K562 (cell line): ENCODE measurements at regions not wholly inside any gene's neighbourhood (a gene's known extent, or its start where the extent isn't known, plus 50 kb on each side); places are given as distances from the start of the nearest gene placed in this dataset.

Experiments used
- ATAC-seq: fragments of 200-7000 bp; cut with Tn5 transposase; 3 replicates; pipeline ENCODE4 v1.9.1; 2020; ENCODE audit warnings: moderate library complexity
- BruUV-seq: library from RNA; stranded (reverse); fragments of 400-500 nt; replicated peaks from 2 replicates; lab custom pipeline; 2021; lab: Mats Ljungman, UMichigan
- CTCF ChIA-PET: fragments of 300-600 bp; formaldehyde crosslinking; extraction: SDS; loops from one replicate; lab custom pipeline; 2021; ENCODE audit warnings: low intra/inter-chr PET ratio; lab: Yijun Ruan, JAX
- POLR2A ChIA-PET: fragments of 300-600, 350-650 bp; sonication (Branson Sonifier 250); formaldehyde crosslinking; extraction: SDS; loops from one replicate; lab custom pipeline; 2021; ENCODE audit warnings: antibody characterized with exemption, inconsistent platforms; lab: Yijun Ruan, JAX
- DNase-seq, 4 experiments: peaks; one replicate each; pipeline versions ENCODE4 v3.0.0 to v3.0.0-alpha.2; 2011 to 2018; ENCODE audit warnings: low spot score in 3 of 4, mixed read lengths in 3 of 4; ENCODE audit errors: extremely low read depth in 1 of 4
- FAIRE-seq: peaks from 2 replicates; lab custom pipeline; 2011; peaks lifted over from hg19 to GRCh38; lab: Jason Lieb, UNC
- H2AFZ ChIP-seq: 2 replicates; pipeline ENCODE4 v1.6.0; 2011; ENCODE audit warnings: low read depth, low read length, control low read depth, inconsistent platforms
- H3K27ac ChIP-seq: fragments of 200-600 bp; 3 replicates; pipeline ENCODE4 v1.8.0; 2011; ENCODE audit warnings: low read depth, mild to moderate bottlenecking, control low read depth, inconsistent platforms, low read length, moderate library complexity, mixed read lengths; ENCODE audit errors: extremely low read depth
- H3K27me3 ChIP-seq, 2 experiments: fragments of 300-600 bp in 1 of 2; 2 replicates in 1 of 2; 3 replicates in 1 of 2; pipeline versions ENCODE4 v1.6.0 to v1.8.0; 2011; ENCODE audit warnings: inconsistent platforms in 2 of 2, low read length in 2 of 2, mild to moderate bottlenecking in 1 of 2, mixed read lengths in 1 of 2, moderate library complexity in 1 of 2; ENCODE audit not compliant: control insufficient read depth in 2 of 2, insufficient read depth in 2 of 2
- H3K36me3 ChIP-seq: fragments of 300-600 bp; 3 replicates; pipeline ENCODE4 v1.8.0; 2011; ENCODE audit warnings: mild to moderate bottlenecking, low read length, inconsistent platforms; ENCODE audit not compliant: control insufficient read depth, insufficient read depth
- H3K4me1 ChIP-seq, 2 experiments: fragments of 200-600 bp in 1 of 2; replicated peaks in 1 of 2; 2 replicates in 1 of 2; 3 replicates in 1 of 2; pipeline versions ENCODE4 v1.5.1 to v1.8.0; 2011; ENCODE audit warnings: inconsistent platforms in 2 of 2, low read length in 2 of 2, mild to moderate bottlenecking in 1 of 2, mixed read lengths in 1 of 2, moderate library complexity in 1 of 2; ENCODE audit not compliant: control insufficient read depth in 2 of 2, insufficient read depth in 2 of 2
- H3K4me2 ChIP-seq: 2 replicates; pipeline ENCODE4 v1.6.1; 2011; ENCODE audit warnings: low read length, control low read depth, inconsistent platforms, mixed read lengths; ENCODE audit not compliant: insufficient read depth
- H3K4me3 ChIP-seq: fragments of 200-600 bp; sonication (generic), shearing (Covaris generic); 2 replicates; pipeline ENCODE4 v1.5.1; 2016; ENCODE audit warnings: control low read depth, inconsistent platforms
- H3K79me2 ChIP-seq: fragments of 200-600 bp; 3 replicates; pipeline ENCODE4 v1.8.0; 2011; ENCODE audit warnings: low read length, inconsistent platforms; ENCODE audit not compliant: control insufficient read depth, insufficient read depth
- H3K9ac ChIP-seq, 2 experiments: 2 replicates each; pipeline versions ENCODE4 v1.6.0 to v1.6.1; 2011; ENCODE audit warnings: low read depth in 2 of 2, low read length in 2 of 2, control low read depth in 1 of 2, inconsistent platforms in 1 of 2, mild to moderate bottlenecking in 1 of 2, mixed read lengths in 1 of 2; ENCODE audit not compliant: insufficient read depth in 1 of 2
- H3K9me1 ChIP-seq: one replicate; pipeline ENCODE4 v1.6.0; 2011; ENCODE audit warnings: inconsistent platforms, mild to moderate bottlenecking, low read length, moderate library complexity; ENCODE audit not compliant: control insufficient read depth, insufficient read depth
- H3K9me3 ChIP-seq: replicated peaks from 2 replicates; pipeline ENCODE4 v1.5.1; 2011; ENCODE audit warnings: low read depth, low read length, inconsistent platforms; ENCODE audit not compliant: control insufficient read depth, insufficient read depth
- H4K20me1 ChIP-seq: replicated peaks from 2 replicates; pipeline ENCODE4 v1.6.1; 2011; ENCODE audit warnings: low read length, inconsistent platforms, mixed read lengths; ENCODE audit not compliant: control insufficient read depth, insufficient read depth
- CBX3 ChIP-seq, 2 experiments: IDR thresholded peaks; 1 replicate in 1 of 2; 2 replicates in 1 of 2; pipeline ENCODE4 v1.6.1; 2012; ENCODE audit warnings: inconsistent platforms in 2 of 2, low read length in 2 of 2, borderline replicate concordance in 1 of 2, control low read depth in 1 of 2
- FUS ChIP-seq: fragments of 200-400 bp; formaldehyde crosslinking; optimal IDR thresholded peaks from 2 replicates; pipeline ENCODE3; 2017; ENCODE audit warnings: low read depth, low read length
- PCBP1 ChIP-seq: fragments of 200-400 bp; formaldehyde crosslinking; IDR thresholded peaks from 2 replicates; pipeline ENCODE4 v1.6.1; 2018; ENCODE audit warnings: mild to moderate bottlenecking, low read depth, low read length; ENCODE audit not compliant: poor library complexity, severe bottlenecking
- RNF2 ChIP-seq: sonication (generic); IDR thresholded peaks from 2 replicates; pipeline ENCODE4 v1.6.1; 2016
- ZNF696 ChIP-seq: fragments of 250-450 bp; sonication (Bioruptor Pico); conservative IDR thresholded peaks from 2 replicates; pipeline ENCODE4 v1.4.0; 2020; ENCODE audit warnings: mild to moderate bottlenecking, moderate library complexity
- WGBS: fragments of 100-300 bp; shearing (Covaris generic); methylation state at CpG from one replicate; pipeline ENCODE4 v1.1.6; 2016; ENCODE audit warnings: low coverage, mixed read lengths; ENCODE audit not compliant: insufficient coverage; ENCODE audit errors: missing lambda C conversion rate; 5-methylcytosine and 5-hydroxymethylcytosine counted together
- in situ Hi-C: fragments of 300-500 bp; cut with MboI; formaldehyde crosslinking; loops from 4 replicates; pipeline ENCODE4 v1.15.0; 2018; ENCODE audit warnings: inconsistent platforms, mixed read lengths
- intact Hi-C: fragments of 100-400 bp; cut with micrococcal nuclease; formaldehyde crosslinking; loops from 2 replicates; pipeline ENCODE4 v1.14.2; 2022
- TF ChIP-seq, protein P1 (sequence below): sonication (generic); formaldehyde crosslinking; IDR thresholded peaks from 2 replicates; pipeline ENCODE4 v1.8.1; 2023; ENCODE audit warnings: mild to moderate bottlenecking, missing genetic modification reagents
- TF ChIP-seq, protein P2 (sequence below): fragments of 450-650 bp; IDR thresholded peaks from 2 replicates; pipeline ENCODE4 v1.6.1; 2016; ENCODE audit warnings: mild to moderate bottlenecking, moderate library complexity

DNA sequence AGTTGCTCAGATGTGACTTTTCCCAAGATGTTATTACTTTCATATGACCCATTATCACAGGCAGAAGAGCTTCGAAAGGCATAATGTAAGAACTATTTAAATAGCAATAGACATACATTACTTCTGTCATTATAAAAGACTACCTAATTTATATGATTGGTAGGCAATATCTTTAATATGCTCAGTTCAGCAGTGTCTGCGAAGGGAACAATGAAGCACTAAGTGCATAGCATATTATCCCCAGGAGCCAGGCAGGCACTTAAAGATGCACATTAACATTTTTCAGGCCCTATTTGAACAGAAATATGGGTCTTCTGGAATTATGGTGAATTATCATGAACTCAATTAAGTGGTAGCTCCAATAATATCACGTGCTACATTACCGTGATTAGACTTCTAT, 217.8 kb downstream of the EPM2A start:
- 1% methylated on average over 4 of the region's 4 CpGs for WGBS
- in situ Hi-C loops, result no loop called here
- no peaks in the 10 kb centered on the region for H3K27me3 ChIP-seq
- H3K36me3 ChIP-seq, result no peaks in the 10 kb centered on the region
- H3K4me2 ChIP-seq, result no peak overlapping the region
- no peak for FAIRE-seq
- ChIA-PET CTCF (no interaction called here), POLR2A (no interaction called here)
- no peaks in the 10 kb centered on the region for H3K9me1 ChIP-seq
- no peak overlapping the region for H3K4me3 ChIP-seq
- no TSS peak for BruUV-seq
- no peaks in the 10 kb centered on the region for H3K4me1 ChIP-seq
- H3K9ac ChIP-seq, result no peak overlapping the region
- no peaks in the 10 kb centered on the region for H3K79me2 ChIP-seq
- intact Hi-C loops, result no loop called here
- no peak for ATAC-seq
- no peaks in the 10 kb centered on the region for H3K9me3 ChIP-seq
- H4K20me1 ChIP-seq, result no peaks in the 10 kb centered on the region
- no peak overlapping the region for H2AFZ ChIP-seq
- no peak overlapping the region for H3K27ac ChIP-seq
- DNase-seq, result no peak
- TF ChIP-seq RNF2 (no peak), FUS (no peak), CBX3 (IDR thresholded peaks at IDR 0.05; ENCODE audit: borderline replicate concordance in 1 of 2, low read length in 2 of 2) (no peak), PCBP1 (no peak), ZNF696 (CRISPR knock-in tag) (no peak)
- TF ChIP-seq, protein P1, sequence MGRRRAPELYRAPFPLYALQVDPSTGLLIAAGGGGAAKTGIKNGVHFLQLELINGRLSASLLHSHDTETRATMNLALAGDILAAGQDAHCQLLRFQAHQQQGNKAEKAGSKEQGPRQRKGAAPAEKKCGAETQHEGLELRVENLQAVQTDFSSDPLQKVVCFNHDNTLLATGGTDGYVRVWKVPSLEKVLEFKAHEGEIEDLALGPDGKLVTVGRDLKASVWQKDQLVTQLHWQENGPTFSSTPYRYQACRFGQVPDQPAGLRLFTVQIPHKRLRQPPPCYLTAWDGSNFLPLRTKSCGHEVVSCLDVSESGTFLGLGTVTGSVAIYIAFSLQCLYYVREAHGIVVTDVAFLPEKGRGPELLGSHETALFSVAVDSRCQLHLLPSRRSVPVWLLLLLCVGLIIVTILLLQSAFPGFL (CRISPR knock-in tag), result no peak
- TF ChIP-seq, protein P2, sequence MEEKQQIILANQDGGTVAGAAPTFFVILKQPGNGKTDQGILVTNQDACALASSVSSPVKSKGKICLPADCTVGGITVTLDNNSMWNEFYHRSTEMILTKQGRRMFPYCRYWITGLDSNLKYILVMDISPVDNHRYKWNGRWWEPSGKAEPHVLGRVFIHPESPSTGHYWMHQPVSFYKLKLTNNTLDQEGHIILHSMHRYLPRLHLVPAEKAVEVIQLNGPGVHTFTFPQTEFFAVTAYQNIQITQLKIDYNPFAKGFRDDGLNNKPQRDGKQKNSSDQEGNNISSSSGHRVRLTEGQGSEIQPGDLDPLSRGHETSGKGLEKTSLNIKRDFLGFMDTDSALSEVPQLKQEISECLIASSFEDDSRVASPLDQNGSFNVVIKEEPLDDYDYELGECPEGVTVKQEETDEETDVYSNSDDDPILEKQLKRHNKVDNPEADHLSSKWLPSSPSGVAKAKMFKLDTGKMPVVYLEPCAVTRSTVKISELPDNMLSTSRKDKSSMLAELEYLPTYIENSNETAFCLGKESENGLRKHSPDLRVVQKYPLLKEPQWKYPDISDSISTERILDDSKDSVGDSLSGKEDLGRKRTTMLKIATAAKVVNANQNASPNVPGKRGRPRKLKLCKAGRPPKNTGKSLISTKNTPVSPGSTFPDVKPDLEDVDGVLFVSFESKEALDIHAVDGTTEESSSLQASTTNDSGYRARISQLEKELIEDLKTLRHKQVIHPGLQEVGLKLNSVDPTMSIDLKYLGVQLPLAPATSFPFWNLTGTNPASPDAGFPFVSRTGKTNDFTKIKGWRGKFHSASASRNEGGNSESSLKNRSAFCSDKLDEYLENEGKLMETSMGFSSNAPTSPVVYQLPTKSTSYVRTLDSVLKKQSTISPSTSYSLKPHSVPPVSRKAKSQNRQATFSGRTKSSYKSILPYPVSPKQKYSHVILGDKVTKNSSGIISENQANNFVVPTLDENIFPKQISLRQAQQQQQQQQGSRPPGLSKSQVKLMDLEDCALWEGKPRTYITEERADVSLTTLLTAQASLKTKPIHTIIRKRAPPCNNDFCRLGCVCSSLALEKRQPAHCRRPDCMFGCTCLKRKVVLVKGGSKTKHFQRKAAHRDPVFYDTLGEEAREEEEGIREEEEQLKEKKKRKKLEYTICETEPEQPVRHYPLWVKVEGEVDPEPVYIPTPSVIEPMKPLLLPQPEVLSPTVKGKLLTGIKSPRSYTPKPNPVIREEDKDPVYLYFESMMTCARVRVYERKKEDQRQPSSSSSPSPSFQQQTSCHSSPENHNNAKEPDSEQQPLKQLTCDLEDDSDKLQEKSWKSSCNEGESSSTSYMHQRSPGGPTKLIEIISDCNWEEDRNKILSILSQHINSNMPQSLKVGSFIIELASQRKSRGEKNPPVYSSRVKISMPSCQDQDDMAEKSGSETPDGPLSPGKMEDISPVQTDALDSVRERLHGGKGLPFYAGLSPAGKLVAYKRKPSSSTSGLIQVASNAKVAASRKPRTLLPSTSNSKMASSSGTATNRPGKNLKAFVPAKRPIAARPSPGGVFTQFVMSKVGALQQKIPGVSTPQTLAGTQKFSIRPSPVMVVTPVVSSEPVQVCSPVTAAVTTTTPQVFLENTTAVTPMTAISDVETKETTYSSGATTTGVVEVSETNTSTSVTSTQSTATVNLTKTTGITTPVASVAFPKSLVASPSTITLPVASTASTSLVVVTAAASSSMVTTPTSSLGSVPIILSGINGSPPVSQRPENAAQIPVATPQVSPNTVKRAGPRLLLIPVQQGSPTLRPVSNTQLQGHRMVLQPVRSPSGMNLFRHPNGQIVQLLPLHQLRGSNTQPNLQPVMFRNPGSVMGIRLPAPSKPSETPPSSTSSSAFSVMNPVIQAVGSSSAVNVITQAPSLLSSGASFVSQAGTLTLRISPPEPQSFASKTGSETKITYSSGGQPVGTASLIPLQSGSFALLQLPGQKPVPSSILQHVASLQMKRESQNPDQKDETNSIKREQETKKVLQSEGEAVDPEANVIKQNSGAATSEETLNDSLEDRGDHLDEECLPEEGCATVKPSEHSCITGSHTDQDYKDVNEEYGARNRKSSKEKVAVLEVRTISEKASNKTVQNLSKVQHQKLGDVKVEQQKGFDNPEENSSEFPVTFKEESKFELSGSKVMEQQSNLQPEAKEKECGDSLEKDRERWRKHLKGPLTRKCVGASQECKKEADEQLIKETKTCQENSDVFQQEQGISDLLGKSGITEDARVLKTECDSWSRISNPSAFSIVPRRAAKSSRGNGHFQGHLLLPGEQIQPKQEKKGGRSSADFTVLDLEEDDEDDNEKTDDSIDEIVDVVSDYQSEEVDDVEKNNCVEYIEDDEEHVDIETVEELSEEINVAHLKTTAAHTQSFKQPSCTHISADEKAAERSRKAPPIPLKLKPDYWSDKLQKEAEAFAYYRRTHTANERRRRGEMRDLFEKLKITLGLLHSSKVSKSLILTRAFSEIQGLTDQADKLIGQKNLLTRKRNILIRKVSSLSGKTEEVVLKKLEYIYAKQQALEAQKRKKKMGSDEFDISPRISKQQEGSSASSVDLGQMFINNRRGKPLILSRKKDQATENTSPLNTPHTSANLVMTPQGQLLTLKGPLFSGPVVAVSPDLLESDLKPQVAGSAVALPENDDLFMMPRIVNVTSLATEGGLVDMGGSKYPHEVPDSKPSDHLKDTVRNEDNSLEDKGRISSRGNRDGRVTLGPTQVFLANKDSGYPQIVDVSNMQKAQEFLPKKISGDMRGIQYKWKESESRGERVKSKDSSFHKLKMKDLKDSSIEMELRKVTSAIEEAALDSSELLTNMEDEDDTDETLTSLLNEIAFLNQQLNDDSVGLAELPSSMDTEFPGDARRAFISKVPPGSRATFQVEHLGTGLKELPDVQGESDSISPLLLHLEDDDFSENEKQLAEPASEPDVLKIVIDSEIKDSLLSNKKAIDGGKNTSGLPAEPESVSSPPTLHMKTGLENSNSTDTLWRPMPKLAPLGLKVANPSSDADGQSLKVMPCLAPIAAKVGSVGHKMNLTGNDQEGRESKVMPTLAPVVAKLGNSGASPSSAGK, result no peak
